Parathyroid adenoma (tissue), 2 donors: ENCODE measurements at regions not wholly inside any gene's neighbourhood (a gene's known extent, or its start where the extent isn't known, plus 50 kb on each side); places are given as distances from the start of the nearest gene placed in this dataset.
"Not testable (repeated sequence)": the region's sequence is repeated elsewhere in the genome, so short reads cannot be mapped to it uniquely, and the experiment has no call there.

Source experiments
- H2AFZ ChIP-seq: fragments of 300-600 bp; sonication (generic); one replicate; pipeline ENCODE4 v1.7.0; 2017; ENCODE audit warnings: antibody characterized with exemption, mild to moderate bottlenecking
- H3K27ac ChIP-seq: fragments of 300-600 bp; sonication (generic); one replicate; pipeline ENCODE4 v1.7.0; 2017
- H3K27me3 ChIP-seq: fragments of 300-600 bp; sonication (generic); one replicate; pipeline ENCODE4 v1.7.0; 2017; ENCODE audit warnings: low read length; ENCODE audit not compliant: control insufficient read depth, insufficient read depth
- H3K36me3 ChIP-seq: fragments of 300-600 bp; sonication (generic); one replicate; pipeline ENCODE4 v1.7.0; 2017; ENCODE audit warnings: low read length; ENCODE audit not compliant: control insufficient read depth, insufficient read depth
- H3K4me1 ChIP-seq: fragments of 300-600 bp; sonication (generic); one replicate; pipeline ENCODE4 v1.7.0; 2017; ENCODE audit warnings: control low read depth
- H3K4me2 ChIP-seq: fragments of 300-600 bp; sonication (generic); one replicate; pipeline ENCODE4 v1.7.0; 2017; ENCODE audit warnings: low read length
- H3K4me3 ChIP-seq: fragments of 300-600 bp; sonication (generic); one replicate; pipeline ENCODE4 v1.7.0; 2017; ENCODE audit warnings: low read depth, low read length
- H3K79me2 ChIP-seq: fragments of 300-600 bp; sonication (generic); one replicate; pipeline ENCODE4 v1.7.0; 2017; ENCODE audit warnings: control low read depth
- H3K9ac ChIP-seq: fragments of 300-600 bp; sonication (generic); one replicate; pipeline ENCODE4 v1.7.0; 2017; ENCODE audit warnings: mild to moderate bottlenecking
- H3K9me3 ChIP-seq: fragments of 300-600 bp; sonication (generic); one replicate; pipeline ENCODE4 v1.7.0; 2017; ENCODE audit warnings: low read length; ENCODE audit not compliant: control insufficient read depth
- TF ChIP-seq, protein P1 (sequence below): fragments of 300-600 bp; sonication (generic); IDR thresholded peaks from one replicate; pipeline ENCODE4 v1.7.0; 2017; ENCODE audit warnings: antibody characterized with exemption, mild to moderate bottlenecking
- donor health status: primary hyperparathyroidism.

DNA sequence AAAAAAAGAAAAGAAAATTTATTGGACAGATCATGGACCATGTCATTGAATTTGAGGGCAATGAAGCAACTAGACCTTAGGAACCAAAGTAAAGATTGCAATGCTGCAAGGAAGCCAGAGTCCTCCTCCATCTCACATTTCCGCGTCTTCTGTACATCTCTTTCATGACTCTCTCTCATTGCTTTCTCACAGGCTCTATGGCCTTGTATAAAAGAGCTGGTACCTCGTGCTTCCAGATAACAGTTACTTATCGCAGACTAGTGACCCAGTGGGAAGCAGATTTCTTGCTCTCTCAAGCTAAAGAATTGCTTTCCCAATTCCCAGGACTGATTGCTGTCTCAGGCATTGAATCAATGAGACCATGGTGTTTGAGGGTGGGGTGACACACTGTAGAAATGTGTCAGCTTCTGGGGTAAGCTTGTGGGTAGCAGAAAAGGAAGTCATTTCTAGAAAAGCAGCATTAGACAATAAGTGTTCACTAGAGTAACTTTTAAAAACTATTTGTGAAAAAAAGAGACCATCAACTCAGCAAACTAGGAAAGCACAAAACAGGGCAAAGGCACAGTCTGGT lies 635.3 kb downstream of the UTRN start:
- H3K79me2 ChIP-seq: no peaks in the 10 kb centered on the region
- H3K36me3 ChIP-seq: no peaks in the 10 kb centered on the region
- no peaks in the 10 kb centered on the region for H3K4me1 ChIP-seq
- TF ChIP-seq, protein P1, sequence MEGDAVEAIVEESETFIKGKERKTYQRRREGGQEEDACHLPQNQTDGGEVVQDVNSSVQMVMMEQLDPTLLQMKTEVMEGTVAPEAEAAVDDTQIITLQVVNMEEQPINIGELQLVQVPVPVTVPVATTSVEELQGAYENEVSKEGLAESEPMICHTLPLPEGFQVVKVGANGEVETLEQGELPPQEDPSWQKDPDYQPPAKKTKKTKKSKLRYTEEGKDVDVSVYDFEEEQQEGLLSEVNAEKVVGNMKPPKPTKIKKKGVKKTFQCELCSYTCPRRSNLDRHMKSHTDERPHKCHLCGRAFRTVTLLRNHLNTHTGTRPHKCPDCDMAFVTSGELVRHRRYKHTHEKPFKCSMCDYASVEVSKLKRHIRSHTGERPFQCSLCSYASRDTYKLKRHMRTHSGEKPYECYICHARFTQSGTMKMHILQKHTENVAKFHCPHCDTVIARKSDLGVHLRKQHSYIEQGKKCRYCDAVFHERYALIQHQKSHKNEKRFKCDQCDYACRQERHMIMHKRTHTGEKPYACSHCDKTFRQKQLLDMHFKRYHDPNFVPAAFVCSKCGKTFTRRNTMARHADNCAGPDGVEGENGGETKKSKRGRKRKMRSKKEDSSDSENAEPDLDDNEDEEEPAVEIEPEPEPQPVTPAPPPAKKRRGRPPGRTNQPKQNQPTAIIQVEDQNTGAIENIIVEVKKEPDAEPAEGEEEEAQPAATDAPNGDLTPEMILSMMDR: no peak
- no peak overlapping the region for H3K9ac ChIP-seq
- no peak overlapping the region for H2AFZ ChIP-seq
- no peaks in the 10 kb centered on the region for H3K9me3 ChIP-seq
- no peak overlapping the region for H3K4me3 ChIP-seq
- H3K4me2 ChIP-seq: no peak overlapping the region
- no peak overlapping the region for H3K27ac ChIP-seq
- no peaks in the 10 kb centered on the region for H3K27me3 ChIP-seq

DNA sequence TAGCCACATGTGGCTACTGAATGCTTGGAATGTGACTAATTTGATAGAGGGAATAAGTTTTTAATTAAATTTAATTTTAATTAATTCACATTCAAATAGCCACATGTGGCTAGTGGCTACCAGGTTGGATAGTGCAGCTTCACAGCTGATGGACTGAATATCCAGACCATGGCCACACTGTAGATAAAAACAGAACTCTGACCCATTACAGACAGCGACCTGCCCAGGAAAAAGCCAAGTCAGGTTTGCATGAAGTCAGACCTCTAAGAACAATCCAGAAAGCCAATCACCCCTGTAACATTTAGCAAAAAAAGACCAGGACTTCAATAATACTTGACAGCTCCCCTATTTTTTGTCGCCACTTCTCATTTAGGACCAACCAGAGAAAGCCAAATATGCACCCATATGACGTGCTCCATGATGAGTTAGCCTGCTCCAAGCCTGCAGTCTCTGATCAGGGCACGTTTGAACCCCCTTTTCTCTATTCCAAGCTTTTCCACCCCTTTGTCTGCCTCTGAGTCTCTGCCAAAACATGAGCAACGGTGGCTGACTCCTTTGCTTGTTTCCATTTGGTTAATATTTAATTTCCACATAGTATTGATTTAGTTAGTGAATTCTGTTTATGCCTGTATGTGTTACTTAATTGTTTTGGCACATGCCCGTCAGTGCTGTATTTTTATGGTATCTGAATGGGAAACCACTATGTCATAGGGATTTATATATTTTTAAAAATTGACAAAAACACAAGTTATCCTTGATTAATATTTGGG lies 636.3 kb downstream of the UTRN start:
- H3K36me3 ChIP-seq: no peaks in the 10 kb centered on the region
- no peaks in the 10 kb centered on the region for H3K9me3 ChIP-seq
- H3K79me2 ChIP-seq: no peaks in the 10 kb centered on the region
- no peak overlapping the region for H3K4me3 ChIP-seq
- H3K4me2 ChIP-seq: no peak overlapping the region
- H3K27ac ChIP-seq: no peak overlapping the region
- TF ChIP-seq, protein P1: no peak
- no peaks in the 10 kb centered on the region for H3K4me1 ChIP-seq
- no peak overlapping the region for H2AFZ ChIP-seq
- no peaks in the 10 kb centered on the region for H3K27me3 ChIP-seq
- no peak overlapping the region for H3K9ac ChIP-seq

DNA sequence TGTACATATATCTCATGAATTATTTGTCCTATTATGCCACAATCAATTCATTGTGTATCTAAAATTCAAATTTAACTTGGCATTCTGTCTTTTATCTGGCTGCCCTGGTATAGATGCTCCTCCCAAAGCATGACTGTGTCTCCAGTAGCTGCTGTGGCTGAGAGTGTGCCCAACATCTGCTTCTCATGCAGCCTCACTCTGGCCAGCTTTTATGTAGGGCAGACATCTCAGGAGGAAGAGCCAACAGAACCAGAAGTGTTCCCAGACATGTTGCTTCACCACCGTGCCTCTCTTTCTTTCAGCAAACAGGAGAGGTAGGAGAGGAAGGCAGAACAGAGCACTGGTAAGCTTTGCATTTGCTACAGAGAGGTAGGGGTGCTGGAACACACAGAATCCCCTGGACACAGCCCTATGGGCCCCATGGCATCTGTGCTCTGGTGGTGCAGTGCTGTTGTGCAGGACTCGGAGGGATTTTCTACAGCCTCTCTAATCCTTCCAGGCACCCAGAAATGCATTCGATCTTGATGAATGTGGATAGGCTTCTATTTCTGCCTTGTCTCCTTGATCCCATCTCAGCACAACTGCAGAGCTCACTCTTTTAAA lies 637.1 kb downstream of the UTRN start:
- no peak overlapping the region for H3K9ac ChIP-seq
- no peaks in the 10 kb centered on the region for H3K36me3 ChIP-seq
- H3K4me3 ChIP-seq: no peak overlapping the region
- H3K4me2 ChIP-seq: no peak overlapping the region
- no peaks in the 10 kb centered on the region for H3K9me3 ChIP-seq
- no peak overlapping the region for H3K27ac ChIP-seq
- no peaks in the 10 kb centered on the region for H3K4me1 ChIP-seq
- H3K79me2 ChIP-seq: no peaks in the 10 kb centered on the region
- no peak overlapping the region for H2AFZ ChIP-seq
- TF ChIP-seq, protein P1: no peak
- no peaks in the 10 kb centered on the region for H3K27me3 ChIP-seq

DNA sequence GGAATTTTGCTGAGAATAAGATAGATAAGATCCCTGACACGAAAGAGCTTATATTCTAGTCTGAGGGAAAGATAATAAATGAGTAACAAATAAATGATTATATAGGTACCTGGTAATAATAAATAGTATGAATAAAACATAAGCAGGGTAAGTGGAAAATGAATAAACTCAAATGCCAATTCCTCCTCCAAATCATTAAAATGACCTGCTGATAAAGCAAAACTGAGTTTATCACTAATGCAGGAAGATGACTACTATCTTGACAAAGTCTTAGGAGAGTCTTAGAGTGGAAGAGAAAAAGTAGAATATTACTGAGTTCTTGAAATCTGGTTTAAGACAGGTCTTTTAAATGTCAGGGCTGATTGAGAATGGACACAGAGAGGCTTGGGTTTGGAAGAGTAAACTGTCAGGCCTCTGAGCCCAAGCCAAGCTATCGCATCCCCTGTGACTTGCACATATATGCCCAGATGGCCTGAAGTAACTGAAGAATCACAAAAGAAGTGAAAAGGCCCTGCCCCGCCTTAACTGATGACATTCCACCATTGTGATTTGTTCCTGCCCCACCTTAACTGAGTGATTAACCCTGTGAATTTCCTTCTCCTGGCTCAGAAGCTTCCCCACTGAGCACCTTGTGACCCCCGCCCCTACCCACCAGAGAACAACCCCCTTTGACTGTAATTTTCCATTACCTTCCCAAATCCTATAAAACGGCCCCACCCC lies 637.8 kb downstream of the UTRN start:
- H2AFZ ChIP-seq, H3K4me3 ChIP-seq, H3K27me3 ChIP-seq, H3K4me1 ChIP-seq, H3K27ac ChIP-seq, H3K9ac ChIP-seq, H3K4me2 ChIP-seq, H3K36me3 ChIP-seq, H3K9me3 ChIP-seq, H3K79me2 ChIP-seq: not testable (repeated sequence)

DNA sequence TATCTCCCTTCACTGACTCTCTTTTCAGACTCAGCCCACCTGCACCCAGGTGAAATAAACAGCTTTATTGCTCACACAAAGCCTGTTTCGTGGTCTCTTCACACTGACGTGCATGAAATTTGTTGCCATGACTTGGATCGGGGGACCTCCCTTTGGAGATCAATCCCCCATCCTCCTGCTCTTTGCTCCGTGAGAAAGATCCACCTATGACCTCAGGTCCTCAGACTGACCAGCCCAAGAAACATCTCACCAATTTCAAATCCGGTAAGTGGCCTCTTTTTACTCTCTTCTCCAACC lies 638.3 kb downstream of the UTRN start:
- H3K79me2 ChIP-seq, H2AFZ ChIP-seq, H3K4me3 ChIP-seq, H3K4me2 ChIP-seq, H3K4me1 ChIP-seq, H3K9me3 ChIP-seq, H3K9ac ChIP-seq, H3K27ac ChIP-seq, H3K36me3 ChIP-seq, H3K27me3 ChIP-seq: not testable (repeated sequence)
